ENCODE measurements at regions not wholly inside any gene's neighbourhood (a gene's known extent, or its start where the extent isn't known, plus 50 kb on each side); places are given as distances from the start of the nearest gene placed in this dataset.
"Not testable (repeated sequence)": the region's sequence is repeated elsewhere in the genome, so short reads cannot be mapped to it uniquely, and the experiment has no call there.

GRCh38 chr3:62948921-62949320 lies 73.7 kb upstream of the CADPS start:
- TF ChIP-seq CTCF (IDR thresholded peaks at IDR 0.05; ENCODE audit: unreplicated experiment): no peak
- DNase-seq (ENCODE audit: low spot score, unreplicated experiment): no peak
- no peak overlapping the region for H3K27ac Mint-ChIP-seq
- H3K4me3 Mint-ChIP-seq (ENCODE audit: low read depth): no peak overlapping the region
- peaks cover 3% of the 10 kb centered on the region for H3K9me3 Mint-ChIP-seq (ENCODE audit: low read depth)
- peaks cover 4% of the 10 kb centered on the region for H3K4me1 Mint-ChIP-seq (ENCODE audit: low read depth)
- no peaks in the 10 kb centered on the region for H3K36me3 Mint-ChIP-seq (ENCODE audit: insufficient read depth)
- H3K27me3 Mint-ChIP-seq: no peaks in the 10 kb centered on the region

- Mint-ChIP-seq H3K36me3 (ENCODE audit: insufficient read depth) (no peaks in the 10 kb centered on the region), H3K27ac (no peak overlapping the region), H3K27me3 (no peaks in the 10 kb centered on the region), H3K4me3 (ENCODE audit: low read depth) (no peak overlapping the region), H3K9me3 (ENCODE audit: low read depth) (peaks cover 3% of the 10 kb centered on the region), H3K4me1 (ENCODE audit: low read depth) (peaks cover 7% of the 10 kb centered on the region)
- TF ChIP-seq CTCF (IDR thresholded peaks at IDR 0.05; ENCODE audit: unreplicated experiment): no peak
- DNase-seq (ENCODE audit: low spot score, unreplicated experiment): no peak
These were observed 75.0 kb upstream of the CADPS start for GRCh38 chr3:62950210-62950609.

GRCh38 chr3:62951037-62951613 lies 75.9 kb upstream of the CADPS start:
- H3K4me3 Mint-ChIP-seq (ENCODE audit: low read depth): no peak overlapping the region
- H3K9me3 Mint-ChIP-seq (ENCODE audit: low read depth): peaks cover 3% of the 10 kb centered on the region
- DNase-seq (ENCODE audit: low spot score, unreplicated experiment): no peak

GRCh38 chr3:62951880-62952279 lies 76.7 kb upstream of the CADPS start:
- H3K27me3 Mint-ChIP-seq; H3K27ac Mint-ChIP-seq; H3K4me1 Mint-ChIP-seq (ENCODE audit: low read depth); H3K9me3 Mint-ChIP-seq (ENCODE audit: low read depth); DNase-seq (ENCODE audit: low spot score, unreplicated experiment); H3K4me3 Mint-ChIP-seq (ENCODE audit: low read depth); H3K36me3 Mint-ChIP-seq (ENCODE audit: insufficient read depth): not testable (repeated sequence)

More at GRCh38 chr3:62951037-62951613, 75.9 kb upstream of the CADPS start:
- peaks cover 7% of the 10 kb centered on the region for H3K4me1 Mint-ChIP-seq (ENCODE audit: low read depth)
- no peaks in the 10 kb centered on the region for H3K36me3 Mint-ChIP-seq (ENCODE audit: insufficient read depth)
- no peak for TF ChIP-seq CTCF (IDR thresholded peaks at IDR 0.05; ENCODE audit: unreplicated experiment)
- no peaks in the 10 kb centered on the region for H3K27me3 Mint-ChIP-seq
- H3K27ac Mint-ChIP-seq: no peak overlapping the region

- no peak for DNase-seq (ENCODE audit: low spot score, unreplicated experiment)
- H3K4me3 Mint-ChIP-seq (ENCODE audit: low read depth): no peak overlapping the region
- no peak overlapping the region for H3K27ac Mint-ChIP-seq
- H3K27me3 Mint-ChIP-seq: no peaks in the 10 kb centered on the region
- no peaks in the 10 kb centered on the region for H3K36me3 Mint-ChIP-seq (ENCODE audit: insufficient read depth)
- H3K4me1 Mint-ChIP-seq (ENCODE audit: low read depth): peaks cover 7% of the 10 kb centered on the region
- peaks cover 5% of the 10 kb centered on the region for H3K9me3 Mint-ChIP-seq (ENCODE audit: low read depth)
- no peak for TF ChIP-seq CTCF (IDR thresholded peaks at IDR 0.05; ENCODE audit: unreplicated experiment)
These were observed 79.4 kb upstream of the CADPS start for GRCh38 chr3:62954580-62954979.

- no peaks in the 10 kb centered on the region for H3K36me3 Mint-ChIP-seq (ENCODE audit: insufficient read depth)
- no peak overlapping the region for H3K27ac Mint-ChIP-seq
These were observed 79.9 kb upstream of the CADPS start for GRCh38 chr3:62955126-62955525.

More at GRCh38 chr3:62955126-62955525, 79.9 kb upstream of the CADPS start:
- no peak for TF ChIP-seq CTCF (IDR thresholded peaks at IDR 0.05; ENCODE audit: unreplicated experiment)
- Mint-ChIP-seq H3K9me3 (ENCODE audit: low read depth) (peaks cover 5% of the 10 kb centered on the region), H3K4me3 (ENCODE audit: low read depth) (no peak overlapping the region), H3K27me3 (no peaks in the 10 kb centered on the region), H3K4me1 (ENCODE audit: low read depth) (peaks cover 7% of the 10 kb centered on the region)
- DNase-seq (ENCODE audit: low spot score, unreplicated experiment): no peak
